ENCODE measurements at regions not wholly inside any gene's neighbourhood (a gene's known extent, or its start where the extent isn't known, plus 50 kb on each side); places are given as distances from the start of the nearest gene placed in this dataset.

- TF ChIP-seq CTCF (IDR thresholded peaks at IDR 0.05): no peak
- no peak for TF ChIP-seq EZH2 (IDR thresholded peaks at IDR 0.05; ENCODE audit: borderline replicate concordance, insufficient read depth, low read depth, low read length, poor library complexity, severe bottlenecking)
Observed at GRCh38 chr17:33816036-33816435, 439.0 kb upstream of the CCL2 start.
